GM12865 (cell line): ENCODE measurements at regions not wholly inside any gene's neighbourhood (a gene's known extent, or its start where the extent isn't known, plus 50 kb on each side); places are given as distances from the start of the nearest gene placed in this dataset.
"Not testable (repeated sequence)": the region's sequence is repeated elsewhere in the genome, so short reads cannot be mapped to it uniquely, and the experiment has no call there.

Experiments used
- DNase-seq: peaks from one replicate; pipeline ENCODE4 v3.0.0; 2010; ENCODE audit warnings: low read depth
- H3K4me3 ChIP-seq: 2 replicates; pipeline ENCODE4 v1.5.1; 2011; ENCODE audit warnings: mild to moderate bottlenecking, low read depth, low read length, control low read depth
- TF ChIP-seq, protein P1 (sequence below): IDR thresholded peaks from 2 replicates; pipeline ENCODE4 v1.5.1; 2011; ENCODE audit warnings: low read length, control low read depth, low read depth, inconsistent platforms; ENCODE audit not compliant: insufficient read depth; ENCODE audit errors: missing control alignments

DNA sequence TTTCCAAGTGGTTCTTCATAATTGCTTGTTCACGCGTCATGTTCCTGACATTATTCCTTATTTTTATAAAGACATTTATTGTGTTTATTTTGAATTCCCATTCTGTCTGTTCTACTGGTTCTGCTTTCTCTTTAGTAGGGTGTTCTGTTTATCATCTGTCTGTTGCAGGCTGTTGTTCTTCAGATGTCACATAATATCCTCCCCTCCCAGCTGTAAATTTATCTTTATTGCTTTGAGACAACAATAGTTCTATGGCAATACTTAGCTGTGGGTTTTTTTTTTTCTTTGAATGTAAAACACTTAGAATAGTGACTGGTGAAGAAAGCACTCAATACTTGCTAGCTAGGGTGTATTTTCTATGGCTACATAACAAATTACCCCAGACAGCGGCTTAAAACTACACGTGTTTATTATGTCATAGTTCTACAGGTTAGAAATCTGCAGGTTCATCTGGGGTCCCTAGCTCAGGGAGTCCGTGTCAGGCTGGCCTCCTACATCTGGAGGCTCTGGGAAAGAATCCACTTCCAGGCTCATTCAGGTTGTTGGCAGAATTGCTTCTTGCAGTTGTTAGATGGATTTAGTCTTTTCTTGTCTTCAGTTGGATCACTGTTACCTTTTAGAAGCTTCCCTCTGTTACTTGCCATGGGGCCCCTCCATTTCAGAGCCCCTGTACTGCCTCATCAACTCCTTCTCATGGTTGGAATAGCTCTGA, 63.4 kb upstream of the ENPEP start:
- TF ChIP-seq, protein P1, sequence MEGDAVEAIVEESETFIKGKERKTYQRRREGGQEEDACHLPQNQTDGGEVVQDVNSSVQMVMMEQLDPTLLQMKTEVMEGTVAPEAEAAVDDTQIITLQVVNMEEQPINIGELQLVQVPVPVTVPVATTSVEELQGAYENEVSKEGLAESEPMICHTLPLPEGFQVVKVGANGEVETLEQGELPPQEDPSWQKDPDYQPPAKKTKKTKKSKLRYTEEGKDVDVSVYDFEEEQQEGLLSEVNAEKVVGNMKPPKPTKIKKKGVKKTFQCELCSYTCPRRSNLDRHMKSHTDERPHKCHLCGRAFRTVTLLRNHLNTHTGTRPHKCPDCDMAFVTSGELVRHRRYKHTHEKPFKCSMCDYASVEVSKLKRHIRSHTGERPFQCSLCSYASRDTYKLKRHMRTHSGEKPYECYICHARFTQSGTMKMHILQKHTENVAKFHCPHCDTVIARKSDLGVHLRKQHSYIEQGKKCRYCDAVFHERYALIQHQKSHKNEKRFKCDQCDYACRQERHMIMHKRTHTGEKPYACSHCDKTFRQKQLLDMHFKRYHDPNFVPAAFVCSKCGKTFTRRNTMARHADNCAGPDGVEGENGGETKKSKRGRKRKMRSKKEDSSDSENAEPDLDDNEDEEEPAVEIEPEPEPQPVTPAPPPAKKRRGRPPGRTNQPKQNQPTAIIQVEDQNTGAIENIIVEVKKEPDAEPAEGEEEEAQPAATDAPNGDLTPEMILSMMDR, result no peak
- DNase-seq, result no peak
- no peak overlapping the region for H3K4me3 ChIP-seq

DNA sequence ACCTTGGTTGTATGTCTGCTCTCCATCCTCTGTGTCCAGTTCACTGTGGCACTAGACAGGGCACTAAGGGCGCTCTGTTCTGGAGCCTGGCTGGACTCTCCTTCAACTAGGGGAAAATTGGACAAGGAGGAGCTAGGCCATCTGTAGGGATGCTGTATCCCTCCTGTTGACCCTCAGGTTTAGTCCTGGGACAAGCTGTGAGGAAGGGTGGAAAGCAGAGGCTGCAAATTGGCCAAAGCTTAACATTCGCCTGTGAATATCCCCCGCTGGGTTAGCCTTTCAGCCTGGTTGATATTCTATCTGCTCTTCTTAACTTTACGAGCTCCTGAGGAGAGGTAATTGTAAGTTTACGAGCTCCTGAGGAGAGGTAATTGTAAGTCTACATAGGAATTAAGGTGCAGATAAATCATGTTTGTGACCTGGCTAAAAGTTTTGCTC, 64.4 kb upstream of the ENPEP start:
- no peak for DNase-seq
- no peak overlapping the region for H3K4me3 ChIP-seq
- TF ChIP-seq, protein P1, result no peak

DNA sequence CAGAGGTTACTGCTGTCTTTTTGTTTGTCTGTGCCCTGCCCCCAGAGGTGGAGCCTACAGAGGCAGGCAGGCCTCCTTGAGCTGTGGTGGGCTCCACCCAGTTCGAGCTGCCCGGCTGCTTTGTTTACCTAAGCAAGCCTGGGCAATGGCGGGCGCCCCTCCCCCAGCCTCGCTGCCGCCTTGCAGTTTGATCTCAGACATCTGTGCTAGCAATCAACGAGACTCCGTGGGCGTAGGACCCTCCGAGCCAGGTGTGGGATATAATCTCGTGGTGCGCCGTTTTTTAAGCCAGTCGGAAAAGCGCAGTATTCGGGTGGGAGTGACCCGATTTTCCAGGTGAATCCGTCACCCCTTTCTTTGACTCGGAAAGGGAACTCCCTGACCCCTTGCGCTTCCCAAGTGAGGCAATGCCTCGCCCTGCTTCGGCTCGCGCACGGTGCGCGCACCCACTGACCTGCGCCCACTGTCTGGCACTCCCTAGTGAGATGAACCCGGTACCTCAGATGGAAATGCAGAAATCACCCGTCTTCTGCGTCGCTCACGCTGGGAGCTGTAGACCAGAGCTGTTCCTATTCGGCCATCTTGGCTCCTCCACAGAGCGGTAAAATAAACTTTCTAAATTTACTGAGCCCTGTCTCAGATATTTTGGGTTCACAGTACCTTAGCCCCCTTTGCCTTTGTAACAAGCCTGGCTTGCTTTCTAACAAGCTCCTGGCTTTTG, 64.9 kb upstream of the ENPEP start:
- H3K4me3 ChIP-seq, DNase-seq: not testable (repeated sequence)

DNA sequence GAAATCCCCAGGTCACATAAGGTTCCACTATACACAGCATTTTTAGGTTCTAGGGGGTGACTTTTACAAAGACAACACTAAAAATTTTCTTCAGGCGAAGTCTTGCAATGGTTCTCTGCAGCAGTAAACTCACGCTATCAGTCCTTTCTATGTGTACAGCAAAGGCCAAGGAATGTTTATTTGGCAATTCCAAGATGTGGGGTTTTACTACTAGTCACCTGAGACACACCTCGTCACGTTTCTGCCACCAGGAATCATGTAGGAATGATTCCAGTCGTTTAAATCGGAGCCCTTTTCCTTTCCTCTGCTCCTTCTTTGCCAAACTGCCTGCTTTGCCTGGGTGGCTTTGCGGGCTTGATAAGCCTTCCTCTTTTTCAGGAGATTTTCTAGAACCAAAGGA, 75.9 kb upstream of the ENPEP start:
- TF ChIP-seq, protein P1, result no peak
- no peak overlapping the region for H3K4me3 ChIP-seq
- no peak for DNase-seq

DNA sequence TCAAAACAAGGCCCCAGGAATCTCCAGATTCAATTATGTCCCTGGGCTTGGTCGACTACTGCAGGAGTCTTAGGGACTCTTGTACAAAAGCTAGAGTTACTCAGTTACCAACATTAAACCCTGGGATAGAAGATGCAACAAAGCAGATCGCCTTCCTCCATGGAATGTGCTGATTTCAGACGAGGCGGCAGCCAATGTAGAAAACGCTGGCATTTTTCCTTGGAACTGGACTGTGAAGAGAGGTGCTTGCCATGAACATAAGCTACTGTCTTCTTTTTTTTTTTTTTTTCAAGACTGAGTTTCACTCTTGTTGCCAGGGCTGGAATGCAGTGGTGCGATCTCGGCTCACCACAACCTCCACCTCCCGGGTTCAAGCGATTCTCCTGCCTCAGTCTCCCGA, 76.9 kb upstream of the ENPEP start:
- not testable (repeated sequence) for DNase-seq, H3K4me3 ChIP-seq

DNA sequence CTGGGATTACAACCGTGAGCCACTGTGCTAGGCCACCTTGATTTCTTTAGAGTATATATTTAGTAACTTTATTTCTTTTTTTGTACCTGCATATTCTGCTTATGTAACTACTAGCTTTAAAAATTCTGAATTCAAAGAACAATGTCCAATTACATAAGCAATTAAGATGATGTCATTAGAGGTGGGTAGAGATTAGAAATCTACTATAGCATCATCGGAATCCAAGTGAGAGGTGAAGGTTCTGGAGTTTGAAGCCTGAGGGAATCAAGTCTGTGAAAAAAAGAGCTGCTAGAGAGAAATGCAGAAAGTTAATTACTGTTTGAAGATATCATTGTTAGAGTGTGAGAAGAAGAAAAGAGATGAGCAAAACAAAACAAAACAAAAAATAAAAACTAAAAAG, 79.0 kb upstream of the ENPEP start:
- H3K4me3 ChIP-seq, result no peak overlapping the region
- TF ChIP-seq, protein P1, result no peak
- DNase-seq, result no peak

DNA sequence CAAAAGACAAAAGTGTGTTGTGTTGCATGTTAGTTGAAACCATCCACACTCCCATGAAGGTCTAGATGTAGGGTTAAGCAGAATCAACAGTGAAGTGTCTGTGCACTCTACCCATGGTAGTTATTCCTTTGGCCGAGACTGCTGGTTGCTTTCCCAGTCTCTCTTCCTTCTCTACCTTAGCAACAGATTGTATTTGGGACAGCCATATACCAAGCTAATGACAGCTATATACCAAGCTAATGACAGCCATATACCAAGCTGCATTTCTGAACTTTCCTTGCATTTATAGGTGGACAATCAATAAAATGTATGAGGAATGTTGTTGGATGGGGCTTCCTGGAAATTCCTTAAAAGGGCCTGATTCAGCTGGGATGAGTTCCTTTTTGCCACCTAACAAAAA, 80.5 kb upstream of the ENPEP start:
- TF ChIP-seq, protein P1, result peak; percentile 1
- no peak for DNase-seq
- no peak overlapping the region for H3K4me3 ChIP-seq

DNA sequence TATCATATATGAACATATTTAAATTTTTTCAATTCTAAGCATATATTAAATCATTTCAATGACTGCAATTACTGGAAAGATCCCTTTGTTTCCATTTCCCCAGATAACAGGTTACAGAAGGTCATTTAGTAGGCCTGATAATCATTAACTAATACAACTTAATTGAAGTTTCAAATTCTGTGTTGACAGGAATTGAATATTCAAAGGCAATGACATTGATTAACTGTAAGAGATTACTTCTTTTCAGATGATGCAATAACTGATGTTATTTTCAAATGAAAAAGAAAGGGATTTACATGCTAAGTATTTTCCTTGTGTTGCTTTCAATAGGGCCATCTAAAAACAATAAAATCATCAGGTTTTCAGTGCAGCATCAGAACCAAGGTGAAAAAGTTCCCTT, 81.1 kb upstream of the ENPEP start:
- no peak for DNase-seq
- TF ChIP-seq, protein P1, result no peak
- no peak overlapping the region for H3K4me3 ChIP-seq
